ENCODE measurements at regions not wholly inside any gene's neighbourhood (a gene's known extent, or its start where the extent isn't known, plus 50 kb on each side); places are given as distances from the start of the nearest gene placed in this dataset.

DNA sequence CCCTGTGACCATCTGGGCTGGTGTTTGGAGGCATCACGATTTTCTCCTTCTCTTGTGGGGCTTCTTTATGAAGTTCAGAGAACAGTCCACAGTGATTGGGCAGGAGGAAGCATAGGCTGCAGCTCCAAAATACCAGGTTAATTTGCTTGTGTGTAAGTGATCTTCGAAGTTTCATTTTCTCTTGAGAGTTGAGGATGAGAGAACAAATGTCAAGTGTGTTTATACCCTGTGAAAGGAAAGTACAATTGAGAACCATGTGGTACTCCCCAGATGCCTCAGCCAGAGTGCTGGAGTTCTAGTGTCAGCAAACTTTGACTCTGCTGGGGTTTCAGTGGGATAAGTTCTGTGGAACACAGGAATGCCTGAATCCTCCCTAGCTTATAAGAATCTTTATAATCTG is 357.1 kb upstream of the CFAP20DC start:
- Histone ChIP-seq H3K4me3 (ENCODE audit: low read length) (no peak overlapping the region), H3K27ac (ENCODE audit: low read depth, low read length) (no peak overlapping the region), H3K36me3 (ENCODE audit: insufficient read depth, low read length) (no peaks in the 10 kb centered on the region), H3K27me3 (ENCODE audit: insufficient read depth, low read length) (no peaks in the 10 kb centered on the region), H3K4me1 (ENCODE audit: insufficient read depth, low read length) (peaks cover 9% of the 10 kb centered on the region; the same call in 1 of the 2 replicates), H3K9me3 (ENCODE audit: insufficient read depth, low read depth, low read length) (no peaks in the 10 kb centered on the region), H3K9ac (ENCODE audit: low read depth, low read length) (no peak overlapping the region)
- WGBS = 90% methylated on average over 2 of the region's 2 CpGs

DNA sequence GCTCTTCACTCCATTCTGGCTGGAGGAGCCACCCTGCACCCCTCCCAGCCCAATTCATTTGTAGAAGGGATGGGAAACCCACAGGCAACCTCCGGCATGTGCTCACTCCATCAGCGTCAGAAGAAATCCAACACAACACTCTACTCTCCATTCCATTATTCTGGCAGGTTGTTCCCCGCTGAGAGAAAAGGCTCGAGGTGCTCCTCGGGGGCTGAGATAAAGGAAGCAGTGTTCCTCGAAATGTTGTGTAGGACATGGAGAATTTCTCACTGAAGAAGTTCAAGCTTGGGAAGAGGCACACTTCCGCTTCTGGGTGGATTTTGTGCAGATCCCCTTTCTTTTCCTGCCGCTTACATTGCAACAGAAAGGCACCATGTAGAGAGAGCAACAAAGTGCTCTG is 355.0 kb upstream of the CFAP20DC start:
- H3K9me3 ChIP-seq (ENCODE audit: insufficient read depth, low read depth, low read length) = no peaks in the 10 kb centered on the region

GRCh38 chr3:59404064-59404463 is 354.2 kb upstream of the CFAP20DC start:
- no peak overlapping the region for H3K27ac ChIP-seq (ENCODE audit: low read depth, low read length)
- peaks cover 9% of the 10 kb centered on the region; the same call in 1 of the 2 replicates for H3K4me1 ChIP-seq (ENCODE audit: insufficient read depth, low read length)
- no peak overlapping the region for H3K9ac ChIP-seq (ENCODE audit: low read depth, low read length)
- H3K27me3 ChIP-seq (ENCODE audit: insufficient read depth, low read length) = no peaks in the 10 kb centered on the region
- WGBS = 89% methylated on average over 2 of the region's 2 CpGs
- H3K9me3 ChIP-seq (ENCODE audit: insufficient read depth, low read depth, low read length) = no peaks in the 10 kb centered on the region
- H3K36me3 ChIP-seq (ENCODE audit: insufficient read depth, low read length) = no peaks in the 10 kb centered on the region
- no peak overlapping the region for H3K4me3 ChIP-seq (ENCODE audit: low read length)

More for the DNA sequence above, 355.0 kb upstream of the CFAP20DC start:
- 65% methylated on average over 8 of the region's 8 CpGs for WGBS
- H3K27ac ChIP-seq (ENCODE audit: low read depth, low read length) = no peak overlapping the region
- no peak overlapping the region for H3K9ac ChIP-seq (ENCODE audit: low read depth, low read length)
- no peak overlapping the region for H3K4me3 ChIP-seq (ENCODE audit: low read length)
- peaks cover 9% of the 10 kb centered on the region; the same call in 1 of the 2 replicates for H3K4me1 ChIP-seq (ENCODE audit: insufficient read depth, low read length)
- no peaks in the 10 kb centered on the region for H3K36me3 ChIP-seq (ENCODE audit: insufficient read depth, low read length)
- H3K27me3 ChIP-seq (ENCODE audit: insufficient read depth, low read length) = no peaks in the 10 kb centered on the region

GRCh38 chr3:59401924-59402323 is 352.1 kb upstream of the CFAP20DC start:
- H3K9ac ChIP-seq (ENCODE audit: low read depth, low read length) = no peak overlapping the region
- H3K36me3 ChIP-seq (ENCODE audit: insufficient read depth, low read length) = no peaks in the 10 kb centered on the region
- WGBS = 93% methylated on average over 2 of the region's 2 CpGs
- no peak overlapping the region for H3K4me3 ChIP-seq (ENCODE audit: low read length)
- H3K4me1 ChIP-seq (ENCODE audit: insufficient read depth, low read length) = peaks cover 9% of the 10 kb centered on the region; the same call in 1 of the 2 replicates
- H3K27ac ChIP-seq (ENCODE audit: low read depth, low read length) = no peak overlapping the region
- no peaks in the 10 kb centered on the region for H3K27me3 ChIP-seq (ENCODE audit: insufficient read depth, low read length)
- no peaks in the 10 kb centered on the region for H3K9me3 ChIP-seq (ENCODE audit: insufficient read depth, low read depth, low read length)

- 0 out of 2 replicates have a peak, but pooled peaks cover 3% of the 10 kb centered on the region for H3K9me3 ChIP-seq (ENCODE audit: insufficient read depth, low read depth, low read length)
- no peaks in the 10 kb centered on the region for H3K27me3 ChIP-seq (ENCODE audit: insufficient read depth, low read length)
- no peak overlapping the region for H3K9ac ChIP-seq (ENCODE audit: low read depth, low read length)
- H3K4me1 ChIP-seq (ENCODE audit: insufficient read depth, low read length) = no peaks in the 10 kb centered on the region
- WGBS = no CpG with 5 or more reads among the region's 1 CpG
- H3K4me3 ChIP-seq (ENCODE audit: low read length) = no peak overlapping the region
- no peak overlapping the region for H3K27ac ChIP-seq (ENCODE audit: low read depth, low read length)
- no peaks in the 10 kb centered on the region for H3K36me3 ChIP-seq (ENCODE audit: insufficient read depth, low read length)
These were observed 342.3 kb upstream of the CFAP20DC start for GRCh38 chr3:59392116-59392515.

GRCh38 chr3:59391131-59391530 is 341.3 kb upstream of the CFAP20DC start:
- Histone ChIP-seq H3K9ac (ENCODE audit: low read depth, low read length) (no peak overlapping the region), H3K9me3 (ENCODE audit: insufficient read depth, low read depth, low read length) (0 out of 2 replicates have a peak, but pooled peaks cover 3% of the 10 kb centered on the region), H3K4me3 (ENCODE audit: low read length) (no peak overlapping the region), H3K27me3 (ENCODE audit: insufficient read depth, low read length) (no peaks in the 10 kb centered on the region), H3K27ac (ENCODE audit: low read depth, low read length) (no peak overlapping the region), H3K36me3 (ENCODE audit: insufficient read depth, low read length) (no peaks in the 10 kb centered on the region), H3K4me1 (ENCODE audit: insufficient read depth, low read length) (no peaks in the 10 kb centered on the region)
- 91% methylated on average over 7 of the region's 7 CpGs for WGBS

DNA sequence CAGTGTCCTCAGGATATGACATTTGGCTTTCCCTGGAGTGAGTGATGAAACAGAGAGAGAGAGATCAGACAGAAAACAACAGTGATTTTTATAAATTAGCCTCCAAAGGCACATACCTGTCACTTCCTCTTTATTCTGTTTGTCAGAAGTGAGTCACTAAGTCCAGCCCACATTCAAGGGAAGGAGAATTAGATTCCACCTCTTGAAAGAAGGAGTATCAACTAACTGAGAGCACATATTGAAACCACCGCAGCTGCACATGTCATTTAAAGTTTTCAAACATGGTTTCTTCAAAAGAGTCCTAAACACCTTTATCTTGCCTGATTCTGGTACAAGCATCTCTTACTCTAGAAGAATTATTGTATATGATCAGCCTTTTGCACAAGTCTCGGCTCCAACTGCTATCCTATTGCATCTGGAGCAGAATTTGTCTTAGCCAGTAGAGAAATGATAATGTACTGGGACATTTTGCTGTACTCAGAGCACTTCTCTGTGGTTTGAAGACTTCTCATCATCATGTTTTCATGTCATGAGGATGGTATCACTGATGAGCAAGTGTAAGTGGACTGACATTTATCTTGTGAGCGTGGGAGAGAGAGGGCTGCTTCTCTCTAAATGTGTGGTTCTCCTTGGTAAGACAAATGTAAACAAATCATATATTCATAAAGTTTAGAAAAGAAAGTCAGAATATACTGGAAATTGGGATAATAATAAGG is 338.9 kb upstream of the CFAP20DC start:
- no peak overlapping the region for H3K9ac ChIP-seq (ENCODE audit: low read depth, low read length)
- no peaks in the 10 kb centered on the region for H3K4me1 ChIP-seq (ENCODE audit: insufficient read depth, low read length)
- no peak overlapping the region for H3K4me3 ChIP-seq (ENCODE audit: low read length)
- no peaks in the 10 kb centered on the region for H3K36me3 ChIP-seq (ENCODE audit: insufficient read depth, low read length)
- WGBS = 97% methylated on average over 3 of the region's 3 CpGs
- H3K27ac ChIP-seq (ENCODE audit: low read depth, low read length) = no peak overlapping the region
- H3K27me3 ChIP-seq (ENCODE audit: insufficient read depth, low read length) = no peaks in the 10 kb centered on the region
- H3K9me3 ChIP-seq (ENCODE audit: insufficient read depth, low read depth, low read length) = no peaks in the 10 kb centered on the region

DNA sequence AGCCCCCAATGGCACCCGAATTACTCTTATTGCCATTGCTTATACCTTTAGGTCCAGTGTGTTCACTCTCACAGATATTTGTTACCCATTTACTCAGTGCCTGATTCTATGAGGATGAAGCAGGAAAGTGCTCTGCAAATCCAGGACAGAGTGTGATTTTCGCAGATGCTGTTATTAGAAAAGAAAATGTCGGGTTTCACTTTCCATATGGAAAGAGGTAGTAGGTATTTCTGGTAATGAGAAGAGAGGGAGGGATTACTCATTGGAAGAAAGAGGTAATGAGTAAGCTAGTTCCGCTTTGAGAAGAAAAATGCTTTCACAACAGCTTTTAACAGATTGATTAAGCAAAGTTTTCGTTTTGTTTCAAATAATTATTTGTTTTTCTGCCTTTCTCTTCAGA is 336.3 kb upstream of the CFAP20DC start:
- Histone ChIP-seq H3K4me3 (ENCODE audit: low read length) (no peak overlapping the region), H3K4me1 (ENCODE audit: insufficient read depth, low read length) (no peaks in the 10 kb centered on the region), H3K27ac (ENCODE audit: low read depth, low read length) (no peak overlapping the region), H3K9me3 (ENCODE audit: insufficient read depth, low read depth, low read length) (no peaks in the 10 kb centered on the region), H3K27me3 (ENCODE audit: insufficient read depth, low read length) (no peaks in the 10 kb centered on the region), H3K9ac (ENCODE audit: low read depth, low read length) (no peak overlapping the region), H3K36me3 (ENCODE audit: insufficient read depth, low read length) (no peaks in the 10 kb centered on the region)
- 95% methylated on average over 5 of the region's 5 CpGs for WGBS

DNA sequence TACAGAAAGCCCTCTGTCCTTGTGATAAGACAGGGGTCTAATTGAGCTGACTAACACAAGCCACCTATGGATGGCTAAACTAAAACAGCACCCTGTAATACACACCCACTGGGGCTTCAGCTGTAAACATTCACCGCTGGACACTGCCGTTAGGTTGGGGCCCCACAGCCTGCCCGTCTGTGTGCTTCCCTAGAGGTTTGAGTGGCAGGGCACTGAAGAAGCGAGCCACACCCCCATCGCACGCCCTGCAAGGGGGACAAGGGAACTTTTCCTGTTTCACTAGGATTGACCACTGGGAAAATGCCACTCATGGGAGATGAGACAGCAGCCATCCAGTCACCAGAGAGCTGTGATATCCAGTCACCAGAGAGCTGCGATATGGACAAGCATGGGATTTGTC is 335.7 kb upstream of the CFAP20DC start:
- Histone ChIP-seq H3K9me3 (ENCODE audit: insufficient read depth, low read depth, low read length) (no peaks in the 10 kb centered on the region), H3K4me1 (ENCODE audit: insufficient read depth, low read length) (no peaks in the 10 kb centered on the region), H3K27me3 (ENCODE audit: insufficient read depth, low read length) (no peaks in the 10 kb centered on the region), H3K9ac (ENCODE audit: low read depth, low read length) (no peak overlapping the region), H3K27ac (ENCODE audit: low read depth, low read length) (no peak overlapping the region), H3K4me3 (ENCODE audit: low read length) (no peak overlapping the region), H3K36me3 (ENCODE audit: insufficient read depth, low read length) (no peaks in the 10 kb centered on the region)
- WGBS = 87% methylated on average over 7 of the region's 7 CpGs

DNA sequence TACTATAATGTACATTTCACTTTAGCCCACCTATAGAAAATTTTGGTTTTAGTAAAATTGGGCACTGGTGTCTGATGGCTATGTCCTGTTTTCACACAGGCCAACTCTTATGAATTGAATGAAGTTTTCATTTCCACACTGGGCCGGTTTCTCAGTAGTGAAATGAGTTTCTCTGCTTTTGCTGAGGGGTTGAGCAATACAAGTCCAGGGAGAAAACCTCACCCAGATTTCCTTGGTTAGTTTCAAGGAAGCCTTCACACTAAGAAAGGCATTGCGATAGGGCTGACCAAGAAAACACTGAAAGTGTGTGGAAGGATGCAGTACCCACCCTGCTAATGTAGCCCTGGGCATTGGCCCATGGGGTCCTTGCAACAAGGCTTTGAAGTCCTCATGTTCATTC is 331.5 kb upstream of the CFAP20DC start:
- WGBS = 96% methylated on average over 2 of the region's 2 CpGs
- Histone ChIP-seq H3K9me3 (ENCODE audit: insufficient read depth, low read depth, low read length) (no peaks in the 10 kb centered on the region), H3K9ac (ENCODE audit: low read depth, low read length) (no peak overlapping the region), H3K4me1 (ENCODE audit: insufficient read depth, low read length) (no peaks in the 10 kb centered on the region), H3K27ac (ENCODE audit: low read depth, low read length) (no peak overlapping the region), H3K4me3 (ENCODE audit: low read length) (no peak overlapping the region), H3K27me3 (ENCODE audit: insufficient read depth, low read length) (no peaks in the 10 kb centered on the region; the same call in 1 of the 2 replicates), H3K36me3 (ENCODE audit: insufficient read depth, low read length) (no peaks in the 10 kb centered on the region)

GRCh38 chr3:59380146-59380545 is 330.3 kb upstream of the CFAP20DC start:
- Histone ChIP-seq H3K27me3 (ENCODE audit: insufficient read depth, low read length) (no peaks in the 10 kb centered on the region; the same call in 1 of the 2 replicates), H3K4me3 (ENCODE audit: low read length) (no peak overlapping the region), H3K9me3 (ENCODE audit: insufficient read depth, low read depth, low read length) (no peaks in the 10 kb centered on the region), H3K36me3 (ENCODE audit: insufficient read depth, low read length) (no peaks in the 10 kb centered on the region), H3K9ac (ENCODE audit: low read depth, low read length) (no peak overlapping the region), H3K27ac (ENCODE audit: low read depth, low read length) (no peak overlapping the region), H3K4me1 (ENCODE audit: insufficient read depth, low read length) (peaks cover under 1% of the 10 kb centered on the region; the same call in 1 of the 2 replicates)

- no peaks in the 10 kb centered on the region for H3K36me3 ChIP-seq (ENCODE audit: insufficient read depth, low read length)
- H3K9ac ChIP-seq (ENCODE audit: low read depth, low read length) = no peak overlapping the region
- peaks cover 5% of the 10 kb centered on the region for H3K4me1 ChIP-seq (ENCODE audit: insufficient read depth, low read length)
- WGBS = 72% methylated on average over 3 of the region's 3 CpGs
- no peaks in the 10 kb centered on the region for H3K27me3 ChIP-seq (ENCODE audit: insufficient read depth, low read length)
- H3K4me3 ChIP-seq (ENCODE audit: low read length) = no peak overlapping the region
- H3K27ac ChIP-seq (ENCODE audit: low read depth, low read length) = no peak overlapping the region
- no peaks in the 10 kb centered on the region for H3K9me3 ChIP-seq (ENCODE audit: insufficient read depth, low read depth, low read length)
These were observed 325.0 kb upstream of the CFAP20DC start for GRCh38 chr3:59374818-59375211.

Measured in HUES64 (cell line).